HG02852 (cell line): ENCODE measurements at regions not wholly inside any gene's neighbourhood (a gene's known extent, or its start where the extent isn't known, plus 50 kb on each side); places are given as distances from the start of the nearest gene placed in this dataset.
A peak's percentile ranks its signal among the peaks of the same experiment; 100 is the strongest.

Experiments used
- ATAC-seq: cut with Tn5 transposase; IDR thresholded peaks from one replicate; pipeline ENCODE4 v1.9.1; 2021; ENCODE audit warnings: mild to moderate bottlenecking, moderate library complexity; ENCODE audit not compliant: unreplicated experiment

GRCh38 chrX:79645749-79646148 lies 278.6 kb upstream of the ITM2A start:
- ATAC-seq, result no peak

GRCh38 chrX:79631526-79631925 lies 264.4 kb upstream of the ITM2A start:
- ATAC-seq, result no peak

- ATAC-seq, result peak; percentile 65
Measured at GRCh38 chrX:79630033-79631009, 263.2 kb upstream of the ITM2A start.

GRCh38 chrX:79623098-79623762 lies 256.1 kb upstream of the ITM2A start:
- ATAC-seq, result no peak

GRCh38 chrX:79618280-79618679 lies 251.1 kb upstream of the ITM2A start:
- no peak for ATAC-seq

GRCh38 chrX:79604364-79604763 lies 237.2 kb upstream of the ITM2A start:
- ATAC-seq, result no peak

- ATAC-seq, result no peak
Measured at GRCh38 chrX:79601341-79602131, 234.4 kb upstream of the ITM2A start.

- no peak for ATAC-seq
Measured at GRCh38 chrX:79592259-79592658, 225.1 kb upstream of the ITM2A start.

GRCh38 chrX:79588233-79588632 lies 221.1 kb upstream of the ITM2A start:
- ATAC-seq, result no peak

GRCh38 chrX:79573760-79574159 lies 206.6 kb upstream of the ITM2A start:
- no peak for ATAC-seq

- no peak for ATAC-seq
Measured at GRCh38 chrX:79572566-79572965, 205.4 kb upstream of the ITM2A start.

GRCh38 chrX:79570524-79571240 lies 203.5 kb upstream of the ITM2A start:
- ATAC-seq, result no peak

GRCh38 chrX:79568309-79568708 lies 201.2 kb upstream of the ITM2A start:
- ATAC-seq, result no peak

- ATAC-seq, result no peak
Measured at GRCh38 chrX:79564362-79564761, 197.2 kb upstream of the ITM2A start.

- no peak for ATAC-seq
Measured at GRCh38 chrX:79559290-79559689, 192.2 kb upstream of the ITM2A start.

GRCh38 chrX:79557212-79557611 lies 190.1 kb upstream of the ITM2A start:
- no peak for ATAC-seq

GRCh38 chrX:79556800-79557199 lies 189.7 kb upstream of the ITM2A start:
- no peak for ATAC-seq

- ATAC-seq, result no peak
Measured at GRCh38 chrX:79530310-79531108, 163.4 kb upstream of the ITM2A start.

GRCh38 chrX:79524642-79525041 lies 157.5 kb upstream of the ITM2A start:
- no peak for ATAC-seq

GRCh38 chrX:79515529-79515928 lies 148.4 kb upstream of the ITM2A start:
- no peak for ATAC-seq
